Panc1 (cell line): ENCODE measurements at regions not wholly inside any gene's neighbourhood (a gene's known extent, or its start where the extent isn't known, plus 50 kb on each side); places are given as distances from the start of the nearest gene placed in this dataset.

Source experiments
- ATAC-seq: fragments of 200-7000 bp; cut with Tn5 transposase; 2 replicates; pipeline ENCODE4 v1.9.1; 2020; ENCODE audit warnings: mild to moderate bottlenecking, moderate library complexity
- BruUV-seq: library from RNA; stranded (reverse); fragments of 400-500 nt; replicated peaks from 2 replicates; lab custom pipeline; 2021; lab: Mats Ljungman, UMichigan
- CTCF ChIA-PET: fragments of 300-600 bp; sonication (Branson Sonifier 250); formaldehyde crosslinking; loops from one replicate; lab custom pipeline; 2022; ENCODE audit warnings: antibody characterized with exemption; lab: Charles Lee
- POLR2A ChIA-PET: fragments of 300-600 bp; sonication (Branson Sonifier 250); formaldehyde crosslinking; loops from one replicate; lab custom pipeline; 2022; ENCODE audit warnings: antibody characterized with exemption; lab: Charles Lee
- DNase-seq: peaks from one replicate; pipeline ENCODE4 v3.0.0-alpha.2; 2010; ENCODE audit warnings: low read depth, low spot score
- H3K27ac ChIP-seq: 2 replicates; pipeline ENCODE4 v1.5.1; 2011; ENCODE audit warnings: mild to moderate bottlenecking, low read length, inconsistent platforms
- H3K27me3 ChIP-seq: fragments of 200-500 bp; sonication (Bioruptor generic); 2 replicates; pipeline ENCODE4 v1.6.0; 2014; ENCODE audit warnings: low read length, inconsistent platforms; ENCODE audit not compliant: control insufficient read depth, insufficient read depth
- H3K36me3 ChIP-seq: fragments of 200-500 bp; sonication (Bioruptor generic); 2 replicates; pipeline ENCODE4 v1.5.1; 2014; ENCODE audit warnings: inconsistent platforms, mild to moderate bottlenecking, low read length, moderate library complexity; ENCODE audit not compliant: control insufficient read depth, insufficient read depth
- H3K4me1 ChIP-seq: 2 replicates; pipeline ENCODE4 v1.5.1; 2011; ENCODE audit warnings: inconsistent platforms, mild to moderate bottlenecking, low read length, moderate library complexity; ENCODE audit not compliant: control insufficient read depth, insufficient read depth
- H3K4me3 ChIP-seq, 2 experiments: 2 replicates each; pipeline ENCODE4 v1.5.1; 2011 to 2012; ENCODE audit warnings: low read depth in 2 of 2, low read length in 2 of 2, mild to moderate bottlenecking in 2 of 2, inconsistent platforms in 1 of 2, moderate library complexity in 1 of 2
- H3K9me3 ChIP-seq: fragments of 200-500 bp; sonication (Bioruptor generic); 2 replicates; pipeline ENCODE4 v1.5.1; 2014; ENCODE audit warnings: low read depth, mild to moderate bottlenecking, inconsistent platforms, low read length, moderate library complexity; ENCODE audit not compliant: control insufficient read depth, insufficient read depth
- CTCF ChIP-seq: fragments of 450-650 bp; IDR thresholded peaks from 2 replicates; pipeline ENCODE4 v1.5.1; 2017; ENCODE audit warnings: mild to moderate bottlenecking
- POLR2AphosphoS5 ChIP-seq: IDR thresholded peaks from 2 replicates; pipeline ENCODE4 v1.6.1; 2012; ENCODE audit warnings: mild to moderate bottlenecking, low read depth, low read length, moderate library complexity
- SIN3A ChIP-seq: IDR thresholded peaks from 2 replicates; pipeline ENCODE4 v1.6.1; 2012; ENCODE audit warnings: low read depth, mild to moderate bottlenecking, low read length, moderate library complexity, borderline replicate concordance; ENCODE audit not compliant: insufficient read depth
- TCF7L2 ChIP-seq: IDR thresholded peaks from 2 replicates; pipeline ENCODE4 v1.6.1; 2011; ENCODE audit warnings: mild to moderate bottlenecking, low read depth, low read length, inconsistent platforms
- in situ Hi-C: cut with HindIII; loops from 2 replicates; pipeline ENCODE4 v1.10.0; 2016; ENCODE audit warnings: low sequenced_read_pairs, low pct_unique_long_range_greater_than_20kb
- intact Hi-C: fragments of 100-400 bp; cut with micrococcal nuclease; formaldehyde crosslinking; loops from one replicate; pipeline ENCODE4 v1.10.0; 2022; ENCODE audit not compliant: unreplicated experiment
- TF ChIP-seq, protein P1 (sequence below), 2 experiments: IDR thresholded peaks; 2 replicates each; pipeline ENCODE4 v1.6.1; 2011 to 2012; ENCODE audit warnings: low read depth in 2 of 2, control low read depth in 1 of 2, low read length in 1 of 2, mild to moderate bottlenecking in 1 of 2, moderate library complexity in 1 of 2; ENCODE audit not compliant: insufficient read depth in 1 of 2

DNA sequence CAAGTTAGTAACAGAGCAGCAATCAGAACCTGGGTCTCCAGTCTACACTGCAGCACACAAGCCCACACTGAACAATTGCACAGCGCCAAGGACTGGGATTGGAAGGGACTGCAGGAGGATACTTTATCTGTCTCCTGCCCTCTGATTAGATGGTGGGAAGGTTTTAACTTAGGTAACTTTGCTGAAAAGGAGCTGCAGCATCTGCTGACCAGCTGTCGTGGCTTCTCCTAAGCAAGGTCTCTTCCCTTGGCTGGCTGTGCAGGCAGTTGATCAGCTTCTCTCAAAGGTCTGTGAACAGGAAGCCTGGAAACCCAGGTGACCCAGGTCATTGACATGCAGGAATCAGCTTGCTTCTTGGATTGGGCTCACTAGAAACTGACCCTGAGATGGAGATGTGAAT is 82.4 kb downstream of the ISX start:
- ATAC-seq: no peak
- ChIA-PET CTCF (no interaction called here), POLR2A (no interaction called here)

DNA sequence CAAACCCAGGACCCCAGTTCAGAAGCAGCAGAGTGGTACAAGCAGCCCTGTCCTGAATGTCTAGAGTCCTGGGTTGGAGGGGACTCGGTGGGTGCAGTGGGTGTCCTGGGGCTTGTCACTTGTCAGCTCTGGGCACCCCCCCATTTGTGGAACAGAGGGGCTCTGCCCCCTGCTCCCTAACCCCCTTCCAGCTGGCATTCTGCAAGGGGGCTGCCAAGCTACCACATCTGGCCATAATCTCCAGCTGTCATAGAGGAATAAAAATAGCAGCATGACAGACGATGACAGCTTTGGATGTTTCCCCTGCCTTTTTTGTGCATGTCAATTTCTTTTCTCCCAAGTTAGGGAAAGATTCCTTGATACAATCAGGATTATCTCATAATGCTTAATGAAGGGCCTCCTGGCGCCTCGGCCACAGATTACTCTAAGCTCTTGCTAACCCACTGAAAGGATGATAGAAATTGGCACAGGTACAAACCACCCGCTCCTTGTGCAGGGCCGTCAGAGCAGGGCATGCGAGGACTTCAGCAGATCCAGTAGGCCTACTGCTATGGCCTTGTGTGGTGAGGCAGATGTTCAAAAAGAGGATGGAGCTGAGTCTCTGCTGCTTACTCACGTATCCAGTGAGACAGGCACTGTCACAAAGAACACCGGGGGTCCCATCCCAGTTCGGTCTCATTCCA is 83.0 kb downstream of the ISX start:
- CTCF ChIA-PET: no interaction called here
- in situ Hi-C loops: no loop called here

More for the DNA sequence above, 82.4 kb downstream of the ISX start:
- intact Hi-C loops (loop anchor here (10.0 kb wide), 1 partner anchor 104 kb away; no protein-coding TSS in a partner anchor), in situ Hi-C loops (no loop called here)
- TF ChIP-seq CTCF (no peak), POLR2AphosphoS5 (no peak), TCF7L2 (no peak), SIN3A (no peak)
- TF ChIP-seq, protein P1, sequence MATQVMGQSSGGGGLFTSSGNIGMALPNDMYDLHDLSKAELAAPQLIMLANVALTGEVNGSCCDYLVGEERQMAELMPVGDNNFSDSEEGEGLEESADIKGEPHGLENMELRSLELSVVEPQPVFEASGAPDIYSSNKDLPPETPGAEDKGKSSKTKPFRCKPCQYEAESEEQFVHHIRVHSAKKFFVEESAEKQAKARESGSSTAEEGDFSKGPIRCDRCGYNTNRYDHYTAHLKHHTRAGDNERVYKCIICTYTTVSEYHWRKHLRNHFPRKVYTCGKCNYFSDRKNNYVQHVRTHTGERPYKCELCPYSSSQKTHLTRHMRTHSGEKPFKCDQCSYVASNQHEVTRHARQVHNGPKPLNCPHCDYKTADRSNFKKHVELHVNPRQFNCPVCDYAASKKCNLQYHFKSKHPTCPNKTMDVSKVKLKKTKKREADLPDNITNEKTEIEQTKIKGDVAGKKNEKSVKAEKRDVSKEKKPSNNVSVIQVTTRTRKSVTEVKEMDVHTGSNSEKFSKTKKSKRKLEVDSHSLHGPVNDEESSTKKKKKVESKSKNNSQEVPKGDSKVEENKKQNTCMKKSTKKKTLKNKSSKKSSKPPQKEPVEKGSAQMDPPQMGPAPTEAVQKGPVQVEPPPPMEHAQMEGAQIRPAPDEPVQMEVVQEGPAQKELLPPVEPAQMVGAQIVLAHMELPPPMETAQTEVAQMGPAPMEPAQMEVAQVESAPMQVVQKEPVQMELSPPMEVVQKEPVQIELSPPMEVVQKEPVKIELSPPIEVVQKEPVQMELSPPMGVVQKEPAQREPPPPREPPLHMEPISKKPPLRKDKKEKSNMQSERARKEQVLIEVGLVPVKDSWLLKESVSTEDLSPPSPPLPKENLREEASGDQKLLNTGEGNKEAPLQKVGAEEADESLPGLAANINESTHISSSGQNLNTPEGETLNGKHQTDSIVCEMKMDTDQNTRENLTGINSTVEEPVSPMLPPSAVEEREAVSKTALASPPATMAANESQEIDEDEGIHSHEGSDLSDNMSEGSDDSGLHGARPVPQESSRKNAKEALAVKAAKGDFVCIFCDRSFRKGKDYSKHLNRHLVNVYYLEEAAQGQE (IDR thresholded peaks at IDR 0.05; ENCODE audit: insufficient read depth in 1 of 2, low read depth in 2 of 2, low read length in 1 of 2): no peak
- Histone ChIP-seq H3K4me3 (no peak overlapping the region), H3K36me3 (no peaks in the 10 kb centered on the region), H3K4me1 (no peaks in the 10 kb centered on the region), H3K27me3 (no peaks in the 10 kb centered on the region), H3K27ac (no peak overlapping the region), H3K9me3 (no peaks in the 10 kb centered on the region)
- no TSS peak for BruUV-seq
- DNase-seq: no peak

More for the DNA sequence above, 83.0 kb downstream of the ISX start:
- POLR2A ChIA-PET: no interaction called here
- intact Hi-C loops: loop anchor here (10.0 kb wide), 1 partner anchor 104 kb away; no protein-coding TSS in a partner anchor
- no peak for ATAC-seq
- no peaks in the 10 kb centered on the region for H3K27me3 ChIP-seq
- H3K4me1 ChIP-seq: no peaks in the 10 kb centered on the region
- no peak overlapping the region for H3K27ac ChIP-seq
- TF ChIP-seq, protein P1 (IDR thresholded peaks at IDR 0.05; ENCODE audit: insufficient read depth in 1 of 2, low read depth in 2 of 2, low read length in 1 of 2): no peak
- TF ChIP-seq CTCF (no peak), POLR2AphosphoS5 (no peak), SIN3A (no peak), TCF7L2 (no peak)
- BruUV-seq: no TSS peak
- H3K9me3 ChIP-seq: no peaks in the 10 kb centered on the region
- DNase-seq: no peak
- no peaks in the 10 kb centered on the region for H3K36me3 ChIP-seq
- no peak overlapping the region for H3K4me3 ChIP-seq
